ENCODE measurements at regions not wholly inside any gene's neighbourhood (a gene's known extent, or its start where the extent isn't known, plus 50 kb on each side); places are given as distances from the start of the nearest gene placed in this dataset.

DNA sequence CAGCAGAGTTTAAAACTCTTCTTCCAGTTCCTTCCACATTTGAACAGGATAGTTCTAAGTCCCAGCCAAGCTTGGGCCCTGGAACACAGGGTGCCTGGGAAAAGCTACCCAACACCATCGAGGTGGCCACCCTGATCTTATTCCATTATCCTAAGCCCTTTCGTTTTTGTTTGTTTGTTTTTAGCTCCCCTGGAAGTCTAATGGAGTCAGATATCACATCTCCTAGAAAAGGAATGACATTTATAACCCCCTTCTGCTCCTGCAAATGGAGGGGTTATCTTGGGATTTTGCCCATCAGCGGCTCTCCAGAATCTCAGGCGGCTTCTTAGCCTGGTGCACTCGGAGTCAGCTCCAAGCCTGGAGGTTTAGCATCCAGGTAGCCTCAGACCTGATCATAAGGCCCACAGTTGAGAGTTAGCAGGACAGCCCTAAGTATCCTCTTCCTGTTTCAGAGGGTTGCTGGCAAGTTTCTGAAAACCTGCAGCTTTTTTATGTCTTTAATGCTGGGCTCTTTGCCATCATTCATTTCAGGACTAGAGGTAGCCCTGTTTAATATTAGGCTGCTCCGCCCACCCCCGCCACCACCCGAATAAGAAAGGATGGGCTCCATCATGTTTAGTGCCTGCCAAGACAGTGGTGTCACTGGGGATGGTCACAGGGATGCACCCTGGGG is 230.0 kb upstream of the LNX1 start:
- in situ Hi-C loops (cut with HindIII; ENCODE audit: low sequenced_read_pairs) = no loop called here

DNA sequence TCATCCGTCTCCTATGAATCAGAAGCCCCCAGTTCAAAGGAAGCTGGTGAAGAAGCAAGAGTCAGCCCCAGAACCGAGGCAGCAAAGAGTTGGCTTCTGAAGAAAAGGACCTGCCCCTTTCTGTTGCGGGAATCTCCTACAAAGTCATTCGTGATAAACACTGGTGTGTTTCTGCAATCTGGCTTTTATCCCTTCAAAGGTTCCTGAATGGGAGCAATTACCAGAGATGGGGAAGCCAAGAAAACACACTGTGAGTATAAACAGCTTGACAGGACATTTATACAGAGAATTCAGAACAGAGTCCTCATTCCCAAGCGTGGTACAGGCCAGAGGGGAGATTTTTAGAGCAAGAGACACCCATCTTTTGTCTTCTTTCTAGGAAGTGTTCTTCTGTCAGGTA is 226.8 kb upstream of the LNX1 start:
- in situ Hi-C loops (cut with HindIII; ENCODE audit: low sequenced_read_pairs) = no loop called here

DNA sequence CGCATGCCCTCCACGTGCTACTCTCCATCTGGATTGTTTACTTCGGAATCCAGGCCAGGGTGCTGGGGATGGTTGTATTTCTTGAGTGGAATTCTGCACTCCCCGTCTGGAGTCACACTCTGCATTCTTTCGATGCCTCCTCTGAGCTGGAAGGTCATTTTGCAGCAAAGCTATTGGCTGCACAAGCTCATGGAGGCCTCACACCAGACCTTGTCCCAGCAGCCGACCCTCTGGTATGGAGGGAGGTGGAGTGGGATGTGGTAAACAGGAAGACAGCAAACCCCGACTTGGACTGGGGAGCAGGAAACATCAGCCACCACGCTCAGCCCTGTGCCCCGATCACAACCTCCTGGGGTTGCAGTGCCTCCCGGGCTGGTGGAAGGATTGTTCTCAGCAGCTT is 225.3 kb upstream of the LNX1 start:
- in situ Hi-C loops (cut with HindIII; ENCODE audit: low sequenced_read_pairs) = no loop called here

DNA sequence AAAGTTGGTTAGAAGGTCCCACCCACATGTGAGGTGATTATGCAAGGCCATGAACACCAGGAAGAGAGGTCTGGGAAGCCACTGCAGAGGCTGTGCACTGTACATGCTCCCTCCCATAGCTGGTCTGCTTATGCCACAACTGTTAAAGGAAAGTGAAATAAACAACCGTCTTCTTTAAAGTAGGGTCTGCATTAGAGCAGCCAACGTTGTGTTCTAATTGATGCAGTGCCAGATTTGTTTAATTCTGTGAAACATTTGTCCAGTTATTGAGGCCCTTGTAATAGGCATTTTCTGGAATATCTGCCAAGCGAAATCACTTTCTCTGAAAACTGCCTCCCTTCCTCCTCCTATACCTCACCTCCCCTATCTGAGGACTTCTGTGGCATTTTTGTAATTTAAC is 224.0 kb upstream of the LNX1 start:
- in situ Hi-C loops (cut with HindIII; ENCODE audit: low sequenced_read_pairs) = no loop called here

DNA sequence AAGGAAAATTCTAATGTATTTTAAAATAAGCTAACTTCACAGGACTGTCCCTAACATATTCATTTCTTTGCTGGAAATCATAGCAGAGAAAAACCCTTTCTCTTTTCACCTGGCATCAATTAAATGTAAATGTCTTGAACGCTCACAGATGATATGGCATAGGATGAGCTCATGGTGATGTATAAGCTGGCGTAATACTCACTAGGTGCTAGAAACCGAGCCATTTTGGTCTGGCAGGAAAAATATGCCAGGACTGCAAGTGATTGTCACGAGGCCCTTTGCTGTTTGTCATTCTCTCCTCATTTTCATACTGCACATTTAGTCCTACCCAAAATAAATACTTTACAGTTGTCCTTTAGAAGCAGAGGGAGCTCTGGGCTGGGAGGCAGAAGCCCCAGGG is 222.7 kb upstream of the LNX1 start:
- in situ Hi-C loops (cut with HindIII; ENCODE audit: low sequenced_read_pairs) = no loop called here

DNA sequence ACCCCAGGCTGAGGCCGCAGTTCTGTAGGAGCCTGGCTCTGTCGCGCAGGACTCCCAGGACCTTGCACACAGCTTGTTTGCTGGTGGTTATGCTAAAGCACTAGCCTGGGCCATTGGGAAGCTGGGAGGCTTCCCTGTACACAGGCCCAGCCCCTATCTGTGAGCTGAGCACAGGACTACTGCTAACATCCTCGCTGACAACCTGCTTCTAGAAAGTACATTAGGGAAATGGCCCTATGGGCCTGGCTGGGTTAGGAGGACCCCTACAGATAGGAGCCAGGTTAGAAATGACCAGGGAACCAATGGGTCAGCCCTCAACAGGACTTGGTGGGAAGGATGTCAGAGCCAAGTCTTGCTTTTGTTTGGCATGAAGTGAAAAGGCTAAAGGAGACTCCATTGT is 219.4 kb upstream of the LNX1 start:
- in situ Hi-C loops (cut with HindIII; ENCODE audit: low sequenced_read_pairs) = no loop called here

DNA sequence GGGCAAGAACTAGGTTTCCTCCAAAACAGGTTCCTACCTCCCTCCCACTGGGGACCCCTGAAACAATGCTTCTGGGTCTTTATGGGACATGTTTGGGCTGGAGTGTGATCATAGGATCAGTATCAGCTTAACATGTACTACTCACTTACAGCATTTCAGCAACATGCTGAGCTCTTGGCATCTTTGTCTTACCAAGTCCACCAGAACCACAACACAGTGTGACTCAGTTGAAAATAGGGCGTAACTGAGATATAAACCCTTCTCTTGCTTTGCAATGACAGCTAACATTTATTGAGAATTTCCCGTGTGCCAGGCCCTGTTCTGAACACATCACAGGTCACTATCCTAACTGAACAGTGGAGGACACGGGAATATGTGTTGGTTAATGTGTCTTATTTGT is 218.5 kb upstream of the LNX1 start:
- in situ Hi-C loops (cut with HindIII; ENCODE audit: low sequenced_read_pairs) = no loop called here

DNA sequence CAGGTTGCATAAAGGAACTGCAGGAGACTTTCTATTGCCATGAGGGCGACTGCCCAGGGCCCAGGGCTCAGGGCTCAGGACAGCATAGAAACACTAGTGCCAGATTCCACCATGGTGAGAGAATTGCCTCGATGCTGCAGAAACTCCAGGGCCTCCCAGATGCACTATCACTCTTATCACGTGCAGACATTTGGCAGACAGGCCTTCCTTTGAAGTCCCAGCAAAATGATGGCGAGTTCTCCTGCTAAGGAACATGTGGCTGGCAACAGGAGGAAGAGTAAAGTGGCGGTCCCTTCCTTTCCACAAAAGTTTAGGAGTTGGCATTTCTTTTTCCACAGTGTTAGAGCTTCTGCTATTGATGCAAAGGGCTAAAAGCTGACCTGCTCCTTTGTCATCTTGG is 214.0 kb upstream of the LNX1 start:
- in situ Hi-C loops (cut with HindIII; ENCODE audit: low sequenced_read_pairs) = no loop called here

DNA sequence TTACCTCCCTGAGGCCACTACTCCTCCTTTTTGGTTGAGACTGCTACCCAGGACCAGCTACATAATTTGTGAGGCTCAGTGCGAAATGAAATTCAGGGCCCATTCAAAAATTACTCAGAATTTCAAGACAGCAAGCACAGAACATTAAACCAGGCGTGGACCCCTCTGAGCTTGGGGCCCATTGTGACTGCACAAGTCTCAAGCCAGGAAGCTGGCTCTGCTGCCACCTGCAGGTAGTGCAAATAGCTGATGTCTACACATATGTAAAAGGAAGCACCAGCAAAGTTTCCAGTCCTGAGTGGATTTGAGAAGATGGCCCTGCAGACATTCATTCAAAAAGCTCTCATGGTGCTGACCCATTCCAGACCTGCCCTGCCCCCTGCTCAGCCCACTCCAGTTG is 213.4 kb upstream of the LNX1 start:
- in situ Hi-C loops (cut with HindIII; ENCODE audit: low sequenced_read_pairs) = no loop called here

DNA sequence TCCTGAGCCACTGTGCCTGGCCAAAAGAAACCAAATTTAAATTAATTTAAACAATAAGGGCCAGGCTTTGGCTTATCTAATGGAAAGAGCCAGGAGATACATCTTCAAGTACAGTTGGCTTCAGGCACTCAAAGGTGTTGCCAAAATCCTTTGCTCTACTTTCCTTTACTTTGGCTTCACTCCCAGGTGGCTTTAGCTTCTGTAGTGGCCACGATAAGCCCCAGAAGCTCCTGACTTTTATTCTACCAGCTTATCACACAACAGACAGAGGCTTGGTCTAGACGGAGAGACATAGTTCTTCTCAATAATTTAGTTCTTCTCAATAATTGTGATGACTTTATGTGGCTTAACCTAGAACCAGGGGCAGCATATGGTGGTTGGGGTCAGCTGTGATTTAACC is 211.2 kb upstream of the LNX1 start:
- in situ Hi-C loops (cut with HindIII; ENCODE audit: low sequenced_read_pairs) = no loop called here

DNA sequence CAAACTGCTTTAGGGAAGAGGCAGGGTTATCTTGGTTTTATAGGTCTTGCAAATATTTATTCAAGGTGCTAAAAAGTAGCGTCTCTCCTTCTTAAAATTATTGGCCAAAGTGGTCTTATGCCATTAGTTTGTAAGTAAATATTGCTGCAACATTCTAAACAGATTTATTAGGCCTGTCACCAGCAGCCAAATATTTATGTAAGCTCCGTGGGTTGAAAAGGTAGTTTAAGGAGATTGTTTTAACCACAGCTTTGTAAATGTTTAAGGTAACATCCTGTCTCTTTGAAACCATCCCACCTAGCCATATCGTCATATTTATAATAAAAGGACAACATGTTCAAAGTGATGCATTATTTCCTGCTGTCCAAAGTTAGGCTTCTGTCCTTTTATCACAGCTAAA is 210.1 kb upstream of the LNX1 start:
- in situ Hi-C loops (cut with HindIII; ENCODE audit: low sequenced_read_pairs) = no loop called here

DNA sequence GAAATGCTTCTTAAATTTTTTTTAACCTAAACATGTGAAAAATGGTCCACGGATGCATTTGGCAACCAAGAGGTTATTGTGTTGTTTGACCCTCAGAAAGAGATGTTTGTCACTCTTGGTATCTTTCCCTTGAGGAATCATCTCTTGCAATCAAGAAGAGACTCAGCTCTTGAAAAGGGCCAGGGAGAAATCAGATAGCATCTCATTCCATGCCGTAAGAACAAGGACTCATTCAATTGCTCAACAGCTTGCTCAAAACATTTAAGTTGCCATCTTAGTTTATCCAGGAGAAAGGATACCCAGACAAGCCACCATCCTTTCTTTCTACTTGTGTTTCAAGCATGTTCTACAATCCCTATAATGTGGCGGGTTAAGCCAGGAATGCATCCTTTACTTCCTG is 209.5 kb upstream of the LNX1 start:
- in situ Hi-C loops (cut with HindIII; ENCODE audit: low sequenced_read_pairs) = no loop called here

DNA sequence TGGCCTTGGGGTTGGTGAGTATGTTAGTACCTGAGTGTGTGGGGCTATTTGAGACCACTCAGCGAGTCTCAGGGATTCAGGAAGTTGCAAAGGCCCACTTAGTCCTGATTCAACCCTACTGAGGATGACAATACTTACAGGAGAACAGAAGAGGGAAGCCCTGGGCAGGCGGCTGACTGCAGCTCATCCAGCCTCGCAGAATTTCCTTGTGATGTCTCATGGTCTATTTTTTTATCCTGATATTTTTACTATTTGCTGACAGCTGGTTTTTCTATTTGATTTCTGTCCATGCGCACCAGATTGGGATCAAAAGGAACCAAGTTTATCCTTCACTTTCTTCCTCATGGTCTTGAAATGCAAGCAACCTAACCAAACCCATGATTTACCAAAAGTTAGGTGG is 201.8 kb upstream of the LNX1 start:
- in situ Hi-C loops (cut with HindIII; ENCODE audit: low sequenced_read_pairs) = no loop called here

DNA sequence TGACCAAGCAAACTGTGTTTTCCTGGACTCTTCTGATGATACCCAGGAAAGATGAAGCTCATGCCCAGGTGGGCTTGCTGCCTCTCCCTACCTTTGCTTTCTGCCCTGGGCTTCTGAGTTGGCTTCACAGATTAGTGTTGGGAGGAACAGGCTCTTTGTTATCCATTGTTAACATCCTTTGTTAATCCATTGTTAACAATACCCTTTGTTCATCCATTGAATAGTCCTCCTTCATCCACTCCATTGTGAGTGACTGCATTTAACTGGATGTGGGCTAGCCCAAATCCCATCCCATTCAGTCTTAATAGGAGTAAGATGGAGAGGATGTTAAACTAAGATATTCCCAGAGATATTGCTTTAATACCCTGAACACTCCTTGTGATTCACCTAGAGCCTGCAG is 199.0 kb upstream of the LNX1 start:
- in situ Hi-C loops (cut with HindIII; ENCODE audit: low sequenced_read_pairs) = no loop called here

DNA sequence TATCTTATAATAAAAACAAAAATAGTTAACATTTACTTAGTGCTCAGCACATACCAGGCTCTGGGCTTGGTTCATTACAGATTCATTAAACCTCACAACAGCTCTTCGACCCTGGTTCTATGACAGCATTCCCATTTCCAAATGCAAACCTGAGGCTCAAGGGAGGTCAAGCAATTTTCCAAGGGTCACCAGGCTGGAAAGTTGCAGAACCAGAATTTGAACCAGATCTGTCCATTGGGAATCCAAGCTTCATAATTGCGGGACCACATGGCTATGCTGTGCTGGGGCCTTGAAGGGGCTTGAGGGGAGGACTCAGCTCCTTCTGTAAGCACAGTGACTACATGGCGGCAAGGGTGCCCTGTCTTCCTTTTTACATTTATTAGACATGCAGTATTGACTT is 197.3 kb upstream of the LNX1 start:
- in situ Hi-C loops (cut with HindIII; ENCODE audit: low sequenced_read_pairs) = no loop called here

DNA sequence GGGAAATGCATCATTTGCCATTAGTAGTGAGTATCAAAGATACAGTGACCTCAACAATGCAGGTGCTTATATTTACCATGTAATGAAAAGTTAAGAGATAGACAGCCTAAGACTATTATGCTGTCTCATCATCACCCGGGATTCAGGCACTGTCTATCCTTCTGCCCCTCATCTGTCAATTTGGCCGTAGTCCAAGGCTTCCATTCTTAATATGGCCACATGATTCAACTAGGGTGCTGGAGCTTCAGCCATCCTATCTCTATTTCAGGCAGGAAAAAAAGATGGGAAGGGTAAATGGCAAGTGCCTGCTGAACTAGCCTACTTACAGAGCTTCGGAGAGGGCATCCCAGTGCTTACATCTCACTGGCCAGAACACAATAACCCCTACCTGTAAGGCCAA is 196.7 kb upstream of the LNX1 start:
- in situ Hi-C loops (cut with HindIII; ENCODE audit: low sequenced_read_pairs) = no loop called here

DNA sequence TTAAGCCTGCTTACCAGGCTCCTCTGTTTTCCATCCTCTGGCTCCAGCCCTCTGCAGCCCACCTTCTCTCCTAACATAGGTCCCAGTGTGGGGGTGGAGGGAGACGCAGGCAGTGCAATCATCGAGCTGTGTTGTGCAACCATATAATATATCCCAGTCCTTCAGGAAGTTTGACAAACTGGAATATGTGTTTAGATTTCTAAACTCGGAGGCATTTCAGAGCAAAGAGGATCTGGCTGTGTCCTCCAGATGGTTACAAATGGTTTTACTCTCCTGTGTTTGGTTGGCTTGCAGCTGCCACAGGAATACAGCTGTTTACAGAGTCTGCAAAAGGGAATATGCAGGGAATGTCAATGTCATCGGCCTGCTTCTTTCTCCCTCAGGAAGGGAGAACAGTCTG is 195.3 kb upstream of the LNX1 start:
- in situ Hi-C loops (cut with HindIII; ENCODE audit: low sequenced_read_pairs) = no loop called here

DNA sequence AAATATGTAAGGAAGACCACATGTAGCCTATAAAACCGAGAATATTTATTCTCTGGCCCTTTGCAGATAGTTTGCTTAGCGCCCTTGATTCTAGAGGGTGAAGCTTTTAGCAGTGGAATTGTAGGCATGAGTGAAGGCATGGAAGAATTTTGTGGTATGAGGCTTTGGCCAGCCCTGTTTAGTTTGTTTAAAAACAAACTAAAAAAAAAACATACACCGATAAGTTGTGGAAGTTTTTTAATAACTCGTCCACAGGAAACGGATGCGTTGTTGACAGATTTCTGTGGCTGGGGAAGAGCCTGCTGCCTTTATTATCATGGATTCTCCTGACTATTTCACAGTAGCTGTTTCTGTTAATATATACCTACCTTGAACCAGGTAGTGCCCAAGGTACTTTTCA is 194.7 kb upstream of the LNX1 start:
- in situ Hi-C loops (cut with HindIII; ENCODE audit: low sequenced_read_pairs) = no loop called here

DNA sequence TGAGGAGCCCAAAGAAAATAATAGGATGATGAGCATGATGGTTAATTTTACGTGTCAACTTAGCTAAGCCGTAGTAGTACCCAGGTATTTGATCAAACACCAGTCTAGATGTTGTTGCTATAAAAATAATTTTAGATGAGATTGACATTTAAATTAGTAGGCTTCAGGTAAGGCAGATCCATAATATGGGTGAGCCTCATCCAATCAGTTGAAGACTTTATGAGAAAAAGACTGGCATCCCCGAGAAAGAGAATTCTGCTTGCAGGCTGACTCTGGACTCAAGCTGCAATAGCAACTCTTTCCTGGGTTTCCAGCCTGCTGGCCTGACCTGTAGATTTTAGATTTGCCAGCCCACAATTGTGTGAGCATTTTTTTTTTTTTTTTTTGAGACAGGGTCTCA is 192.8 kb upstream of the LNX1 start:
- in situ Hi-C loops (cut with HindIII; ENCODE audit: low sequenced_read_pairs) = no loop called here

DNA sequence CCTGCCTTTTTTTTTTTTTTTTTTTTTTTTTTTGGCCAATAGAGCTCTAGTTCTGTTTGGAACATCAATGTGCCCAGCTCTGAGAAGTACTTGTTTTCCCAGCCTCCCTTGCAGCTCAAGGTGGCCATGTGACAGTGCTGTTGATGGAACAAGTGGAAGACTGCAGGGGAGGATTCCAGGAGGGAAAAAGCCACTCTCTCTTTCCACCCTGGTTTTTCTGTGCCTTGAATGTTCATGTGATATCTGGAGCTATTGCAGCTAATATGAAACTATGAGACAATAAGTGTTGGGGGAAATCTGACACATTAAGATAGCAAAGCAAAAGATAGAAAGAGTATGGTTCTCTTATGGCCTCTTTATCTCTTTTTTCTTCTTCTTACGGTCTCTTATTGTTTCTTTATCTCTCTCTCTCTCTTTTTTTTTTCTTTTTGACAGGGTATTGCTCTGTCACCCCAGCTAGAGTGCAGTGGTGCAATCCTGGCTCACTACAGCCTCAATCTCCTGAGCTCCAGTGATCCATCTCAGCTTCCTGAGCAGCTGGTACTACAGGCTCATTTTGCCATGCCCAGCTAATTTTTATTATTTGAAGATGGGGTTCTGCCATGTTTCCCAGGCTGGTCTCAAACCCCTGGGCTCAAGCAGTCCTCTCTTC is 192.0 kb upstream of the LNX1 start:
- in situ Hi-C loops (cut with HindIII; ENCODE audit: low sequenced_read_pairs) = no loop called here

DNA sequence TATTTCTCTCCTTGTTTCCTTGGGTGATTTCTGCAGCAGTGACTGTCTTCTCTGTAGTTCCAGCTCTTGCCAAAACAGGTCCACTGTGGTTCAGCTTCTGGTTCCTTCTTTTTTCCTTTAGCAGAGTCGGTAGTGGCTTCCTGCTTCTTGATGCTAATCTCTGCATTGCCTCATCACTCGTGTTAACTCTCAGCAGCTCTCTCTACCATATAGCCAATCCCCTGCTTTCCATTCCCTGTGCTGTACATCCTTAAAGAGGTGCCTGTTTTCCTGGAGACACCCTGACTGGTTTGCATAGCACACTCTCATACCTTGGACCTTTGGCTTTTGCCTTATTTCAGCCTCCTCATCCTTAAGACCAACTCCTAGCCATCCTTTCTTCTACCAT is 191.2 kb upstream of the LNX1 start:
- in situ Hi-C loops (cut with HindIII; ENCODE audit: low sequenced_read_pairs) = no loop called here

DNA sequence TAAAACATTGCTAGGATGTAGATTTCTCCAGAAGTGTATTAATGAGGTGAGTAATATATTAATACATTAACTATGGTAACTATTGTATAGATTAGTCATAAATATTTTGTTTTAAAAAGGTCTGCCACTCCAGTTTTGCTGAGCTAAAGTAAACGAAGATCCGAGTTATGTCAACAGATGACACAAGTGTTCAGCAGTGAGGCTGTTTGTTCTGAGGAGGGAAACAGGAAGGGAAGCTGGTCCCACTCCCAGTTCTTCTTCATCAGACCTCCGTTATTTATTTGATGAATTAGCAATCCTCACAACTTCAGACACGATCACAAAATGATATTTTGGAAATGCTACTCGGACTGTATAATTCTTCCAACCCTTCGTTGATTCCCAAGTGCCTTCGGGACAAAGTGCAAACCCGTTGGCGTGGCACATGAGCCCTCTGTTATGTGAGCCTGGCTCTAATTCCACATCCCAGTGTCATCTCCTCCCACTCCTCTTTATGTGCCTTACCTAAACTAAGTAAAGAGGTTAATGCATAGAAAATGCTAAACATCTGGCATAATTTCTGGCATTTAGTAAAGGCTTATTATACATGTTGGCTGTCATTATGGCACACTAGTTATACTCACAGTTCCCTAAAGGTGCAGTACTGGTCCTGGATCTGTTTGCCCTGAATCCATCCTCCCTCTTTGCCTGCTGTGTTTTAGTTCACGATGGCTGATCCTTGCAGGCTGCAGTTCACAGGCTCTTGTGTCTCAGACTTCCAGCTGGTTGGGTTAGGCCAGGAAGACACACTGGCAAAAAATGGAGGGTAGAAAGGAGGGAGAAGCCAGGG is 190.6 kb upstream of the LNX1 start:
- in situ Hi-C loops (cut with HindIII; ENCODE audit: low sequenced_read_pairs) = no loop called here

Data from DLD1 (cell line).